Retinal pigment epithelial cell (primary cell): ENCODE measurements at regions not wholly inside any gene's neighbourhood (a gene's known extent, or its start where the extent isn't known, plus 50 kb on each side); places are given as distances from the start of the nearest gene placed in this dataset.
A peak's percentile ranks its signal among the peaks of the same experiment; 100 is the strongest.

Experiments used
- DNase-seq: peaks from one replicate; pipeline ENCODE4 v3.0.0-alpha.2; 2010; ENCODE audit warnings: low read depth
- H3K4me3 ChIP-seq: 2 replicates; pipeline ENCODE4 v1.5.1; 2011; ENCODE audit warnings: mild to moderate bottlenecking, low read length, control low read depth, moderate library complexity
- TF ChIP-seq, protein P1 (sequence below): conservative IDR thresholded peaks from 2 replicates; pipeline ENCODE4 v1.5.1; 2011; ENCODE audit warnings: low read depth, low read length, control low read depth, inconsistent platforms

DNA sequence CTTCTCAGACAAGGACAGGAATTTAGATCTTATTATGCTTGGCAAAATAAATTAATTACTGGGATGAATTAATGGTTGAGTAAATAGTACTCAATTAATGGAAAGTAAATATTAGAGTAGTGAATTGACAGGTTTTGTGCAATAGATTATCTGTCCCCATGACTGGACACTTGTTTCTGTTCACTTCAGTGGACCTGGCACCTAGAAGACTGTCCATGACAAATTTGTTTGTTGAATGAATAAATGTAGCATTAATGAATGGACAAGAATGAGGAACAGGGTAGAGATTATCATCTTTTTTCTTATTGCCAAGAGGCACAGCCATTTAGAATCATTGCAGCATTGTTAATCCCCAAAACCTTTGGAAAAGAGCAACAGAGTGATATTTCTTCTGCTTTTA lies 570.0 kb upstream of the CRIM1 start:
- no peak for DNase-seq
- TF ChIP-seq, protein P1, sequence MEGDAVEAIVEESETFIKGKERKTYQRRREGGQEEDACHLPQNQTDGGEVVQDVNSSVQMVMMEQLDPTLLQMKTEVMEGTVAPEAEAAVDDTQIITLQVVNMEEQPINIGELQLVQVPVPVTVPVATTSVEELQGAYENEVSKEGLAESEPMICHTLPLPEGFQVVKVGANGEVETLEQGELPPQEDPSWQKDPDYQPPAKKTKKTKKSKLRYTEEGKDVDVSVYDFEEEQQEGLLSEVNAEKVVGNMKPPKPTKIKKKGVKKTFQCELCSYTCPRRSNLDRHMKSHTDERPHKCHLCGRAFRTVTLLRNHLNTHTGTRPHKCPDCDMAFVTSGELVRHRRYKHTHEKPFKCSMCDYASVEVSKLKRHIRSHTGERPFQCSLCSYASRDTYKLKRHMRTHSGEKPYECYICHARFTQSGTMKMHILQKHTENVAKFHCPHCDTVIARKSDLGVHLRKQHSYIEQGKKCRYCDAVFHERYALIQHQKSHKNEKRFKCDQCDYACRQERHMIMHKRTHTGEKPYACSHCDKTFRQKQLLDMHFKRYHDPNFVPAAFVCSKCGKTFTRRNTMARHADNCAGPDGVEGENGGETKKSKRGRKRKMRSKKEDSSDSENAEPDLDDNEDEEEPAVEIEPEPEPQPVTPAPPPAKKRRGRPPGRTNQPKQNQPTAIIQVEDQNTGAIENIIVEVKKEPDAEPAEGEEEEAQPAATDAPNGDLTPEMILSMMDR = no peak

DNA sequence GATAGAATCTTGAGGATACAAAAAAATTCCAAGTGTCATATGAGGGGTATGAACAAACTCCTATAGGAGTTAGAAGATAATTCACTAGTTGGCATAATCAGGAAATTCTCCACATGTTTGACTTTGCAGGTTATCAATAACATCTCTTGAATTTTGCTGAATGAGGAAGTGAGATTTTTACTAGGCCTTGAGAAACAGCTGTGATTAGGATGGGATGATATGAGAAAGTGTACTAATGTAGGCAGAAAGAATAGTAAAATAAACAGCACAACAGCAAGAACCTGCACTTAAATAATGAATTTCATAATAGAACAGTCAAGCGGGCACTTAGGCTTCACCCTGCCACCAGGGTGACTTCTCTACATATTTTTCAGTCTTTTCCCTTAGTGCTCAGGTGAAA lies 570.8 kb upstream of the CRIM1 start:
- H3K4me3 ChIP-seq = no peak overlapping the region
- TF ChIP-seq, protein P1 = no peak
- DNase-seq = no peak

More for the DNA sequence above, 570.0 kb upstream of the CRIM1 start:
- H3K4me3 ChIP-seq = no peak overlapping the region

DNA sequence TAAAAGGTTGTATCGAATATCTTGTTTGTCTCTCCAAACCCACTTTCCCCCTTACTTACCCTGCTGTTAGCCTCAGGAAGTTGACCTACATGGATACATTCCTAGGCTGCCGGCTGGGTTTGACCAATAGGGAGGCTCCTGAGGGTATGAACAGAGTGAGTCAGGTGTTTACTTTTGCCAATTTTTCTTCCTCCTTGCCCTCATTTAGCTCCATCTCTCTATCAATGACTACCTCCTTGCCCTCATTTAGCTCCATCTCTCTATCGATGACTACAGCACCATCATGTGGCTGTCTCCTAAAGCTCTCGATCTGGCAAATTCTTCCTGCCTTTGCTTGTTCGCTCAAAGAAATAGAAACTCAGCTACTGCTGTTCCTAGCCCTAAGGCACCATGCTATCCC lies 571.9 kb upstream of the CRIM1 start:
- TF ChIP-seq, protein P1 = no peak
- DNase-seq = no peak
- H3K4me3 ChIP-seq = no peak overlapping the region

DNA sequence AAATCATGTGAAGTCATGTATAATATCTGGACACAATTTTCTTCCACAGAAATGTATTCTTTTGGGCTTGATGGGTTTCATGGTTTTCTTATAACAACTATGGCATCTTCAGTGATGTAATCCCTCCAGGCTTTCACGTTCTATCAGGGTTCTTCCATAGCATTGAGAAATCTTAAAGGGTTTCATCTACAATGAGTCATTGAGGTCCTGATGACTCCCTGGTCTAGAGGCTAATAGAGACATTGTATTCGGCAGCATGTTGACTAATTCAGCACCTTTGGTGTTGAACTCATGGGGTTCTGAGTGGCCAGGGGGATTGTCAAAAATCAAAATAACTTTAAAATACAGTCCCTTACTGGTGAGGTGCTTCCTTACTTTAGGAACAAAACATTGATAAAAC lies 614.0 kb upstream of the CRIM1 start:
- TF ChIP-seq, protein P1 = no peak
- no peak for DNase-seq
- no peak overlapping the region for H3K4me3 ChIP-seq

DNA sequence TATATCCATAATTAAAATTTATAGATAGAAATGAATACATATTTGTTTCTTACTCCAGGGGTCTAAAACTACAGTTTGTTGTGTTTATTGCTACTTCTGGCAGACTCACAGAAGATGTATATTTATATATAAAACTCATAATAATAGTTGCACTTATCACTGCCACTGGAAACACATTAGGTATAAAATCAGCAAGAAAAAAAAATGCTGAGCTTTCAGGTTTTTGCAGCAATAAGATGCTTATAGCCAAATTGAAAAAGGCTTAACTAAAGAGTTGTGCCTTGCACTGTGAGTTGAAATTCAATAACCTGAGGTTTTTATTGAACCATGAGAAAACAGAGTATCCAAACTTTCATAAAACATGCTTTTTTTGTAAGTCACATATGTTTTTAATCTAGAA lies 623.9 kb upstream of the CRIM1 start:
- TF ChIP-seq, protein P1 = no peak
- H3K4me3 ChIP-seq = no peak overlapping the region
- no peak for DNase-seq

DNA sequence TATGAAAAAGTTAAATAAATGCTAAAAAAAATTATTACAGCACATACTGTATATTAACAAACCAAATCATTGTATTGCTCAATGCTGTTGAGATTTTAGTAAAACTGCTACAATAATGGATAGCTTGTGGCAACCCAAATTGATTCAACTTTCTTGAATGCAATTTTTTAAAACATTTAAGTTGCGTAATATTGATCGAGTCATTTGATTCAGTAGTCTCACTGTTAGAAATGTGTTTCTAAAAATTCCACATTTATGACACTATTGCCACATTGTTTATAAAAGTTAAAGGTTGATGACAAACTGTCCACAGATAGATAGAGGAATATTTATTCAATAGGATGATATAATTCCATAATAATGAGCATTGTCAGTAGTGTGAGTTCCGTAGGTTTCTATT lies 640.7 kb upstream of the CRIM1 start:
- no peak for DNase-seq
- no peak overlapping the region for H3K4me3 ChIP-seq
- TF ChIP-seq, protein P1 = no peak

DNA sequence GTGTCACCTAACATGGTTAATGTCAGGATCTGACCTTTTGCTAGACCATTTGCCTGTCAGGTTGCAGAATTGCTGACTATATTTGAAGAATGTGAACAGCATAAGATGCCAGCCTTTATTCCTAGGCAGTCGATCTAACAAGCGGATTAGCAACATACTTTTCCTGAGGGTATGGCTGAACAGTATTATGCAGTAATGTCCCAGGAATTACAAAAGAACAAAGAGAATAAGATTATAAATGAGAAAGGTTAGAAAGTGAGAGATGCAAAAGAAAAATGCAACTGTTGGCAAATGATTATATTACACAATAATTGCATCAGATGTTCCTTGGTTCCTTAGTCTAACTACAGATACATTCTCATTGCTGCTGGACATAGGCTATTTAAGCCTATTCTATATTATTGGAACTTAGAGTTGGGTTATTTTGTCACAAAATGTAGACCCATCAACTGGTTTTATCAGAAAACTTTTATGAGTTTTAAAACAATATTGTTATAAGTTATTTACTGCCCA lies 647.1 kb upstream of the CRIM1 start:
- no peak overlapping the region for H3K4me3 ChIP-seq
- peak; percentile 68 for DNase-seq
- TF ChIP-seq, protein P1 = no peak
